Stomach (tissue), 8 donors: ENCODE measurements at regions not wholly inside any gene's neighbourhood (a gene's known extent, or its start where the extent isn't known, plus 50 kb on each side); places are given as distances from the start of the nearest gene placed in this dataset.

ENCODE experiments used
- DNase-seq, 2 donors: peaks; one replicate each; pipeline versions ENCODE4 v3.0.0 to v3.0.0-alpha.2; 2013 to 2019
- H3K27ac ChIP-seq, 5 donors: fragments of 200-600 bp in 4 of 5; sonication (generic) in 4 of 5; one replicate each; pipeline ENCODE4 v1.5.1; 2013 to 2019; ENCODE audit warnings: mild to moderate bottlenecking in 1 of 5, moderate library complexity in 1 of 5
- H3K27me3 ChIP-seq, 3 donors: fragments of 200-600 bp; sonication (generic); one replicate each; pipeline ENCODE4 v1.5.1; 2017 to 2019; ENCODE audit warnings: mixed run types in 1 of 3
- H3K36me3 ChIP-seq, 4 donors: fragments of 200-600 bp; sonication (generic); 1 replicate in 3 of 4; 2 replicates in 1 of 4; pipeline ENCODE4 v1.5.1; 2016 to 2019
- H3K4me1 ChIP-seq, 4 donors: fragments of 200-600 bp; sonication (generic); one replicate each; pipeline ENCODE4 v1.5.1; 2016 to 2019
- H3K4me3 ChIP-seq, 4 donors: fragments of 200-600 bp; sonication (generic) in 3 of 4; one replicate each; pipeline ENCODE4 v1.5.1; 2016 to 2019; ENCODE audit warnings: mild to moderate bottlenecking in 1 of 4
- H3K9me3 ChIP-seq, 4 donors: fragments of 200-600 bp; sonication (generic); one replicate each; pipeline ENCODE4 v1.5.1; 2016 to 2019
- EP300 ChIP-seq: sonication (generic); formaldehyde crosslinking; IDR thresholded peaks from one replicate; pipeline ENCODE4 v1.6.1; 2017; ENCODE audit warnings: antibody characterized with exemption
- POLR2A ChIP-seq, 4 donors: fragments of 450-650 bp; IDR thresholded peaks; one replicate each; pipeline ENCODE4 v1.6.1; 2016; ENCODE audit warnings: antibody characterized with exemption in 4 of 4, control low read depth in 2 of 4, mild to moderate bottlenecking in 1 of 4, moderate library complexity in 1 of 4
- POLR2AphosphoS5 ChIP-seq, 3 donors: sonication (generic); formaldehyde crosslinking; IDR thresholded peaks; one replicate each; pipeline ENCODE4 v1.6.1; 2016; ENCODE audit warnings: antibody characterized with exemption in 3 of 3
- WGBS, 5 donors: extraction: QIAGEN DNeasy Blood & Tissue Kit in 3 of 5; methylation state at CpG; one replicate each; pipeline versions ENCODE4 v1.1.5 to v1.1.7; 2013 to 2018; 5-methylcytosine and 5-hydroxymethylcytosine counted together
- intact Hi-C: fragments of 100-400 bp; cut with DNase I; formaldehyde crosslinking; loops from one replicate; pipeline ENCODE4 v1.15.1; 2023; ENCODE audit warnings: low total_unique reads
- TF ChIP-seq, protein P1 (sequence below), 7 experiments: fragments of 450-650 bp in 4 of 7; fragments of 200-600 bp in 3 of 7; sonication (generic) in 3 of 7; IDR thresholded peaks; one replicate each; pipeline ENCODE4 v1.5.1; 2016 to 2019; ENCODE audit warnings: antibody characterized with exemption in 7 of 7, control low read depth in 2 of 7, mild to moderate bottlenecking in 1 of 7
- donor health status: healthy with polysubstance abuse.
- donor health status: Bipolar disorder and iron deficiency.
- donor health status: healthy.

DNA sequence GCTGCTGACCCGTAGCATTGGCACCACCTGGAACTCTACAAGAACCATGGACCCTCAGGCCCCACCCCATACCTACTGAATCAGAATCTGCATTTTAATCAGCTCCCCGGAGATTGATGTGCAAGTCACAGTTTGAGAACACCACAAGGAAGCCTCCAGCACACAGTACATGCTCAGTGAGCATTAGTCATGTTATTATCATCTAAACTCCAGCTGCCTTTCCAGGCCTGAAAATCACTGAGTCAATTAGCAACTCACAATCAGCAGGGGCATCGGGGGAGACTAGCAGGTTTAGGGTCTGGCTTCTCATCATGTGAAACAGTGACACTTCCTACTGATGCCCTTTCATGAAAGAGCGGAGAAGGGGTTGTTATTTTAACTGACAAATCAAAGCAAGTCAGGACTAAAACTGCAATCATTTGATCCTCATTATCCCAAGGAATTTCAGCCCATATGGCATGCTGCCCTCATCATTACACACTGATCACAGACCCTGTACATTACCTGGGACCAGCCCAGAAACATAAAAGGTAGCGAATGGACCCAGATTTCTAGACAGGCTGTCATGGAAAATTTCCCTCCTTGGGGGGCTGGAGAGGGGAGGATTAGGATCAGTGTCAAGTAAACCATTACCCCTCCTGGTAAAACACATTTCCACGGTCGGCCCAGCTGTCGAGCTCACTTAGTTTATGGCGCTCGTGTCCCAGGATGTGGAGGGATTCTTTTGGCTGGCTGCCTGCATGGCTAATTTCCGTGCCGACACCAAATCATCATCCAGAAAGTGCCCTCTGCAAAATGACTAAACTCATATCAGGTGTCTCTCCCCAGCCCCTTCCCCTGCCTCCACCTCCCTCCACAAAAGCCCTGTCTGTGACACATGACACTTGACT is 122.8 kb downstream of the PRLHR start:
- Histone ChIP-seq H3K27me3 (peaks cover 0 to 50% (median 0%) of the 10 kb centered on the region in 3 donors), H3K27ac (no peak overlapping the region), H3K9me3 (peaks cover 0 to 9% (median 7%) of the 10 kb centered on the region in 4 donors), H3K36me3 (no peaks in the 10 kb centered on the region), H3K4me3 (no peak overlapping the region), H3K4me1 (no peaks in the 10 kb centered on the region)
- TF ChIP-seq EP300 (no peak), POLR2AphosphoS5 (IDR thresholded peaks at IDR 0.05) (no peak), POLR2A (IDR thresholded peaks at IDR 0.05) (no peak)
- TF ChIP-seq, protein P1, sequence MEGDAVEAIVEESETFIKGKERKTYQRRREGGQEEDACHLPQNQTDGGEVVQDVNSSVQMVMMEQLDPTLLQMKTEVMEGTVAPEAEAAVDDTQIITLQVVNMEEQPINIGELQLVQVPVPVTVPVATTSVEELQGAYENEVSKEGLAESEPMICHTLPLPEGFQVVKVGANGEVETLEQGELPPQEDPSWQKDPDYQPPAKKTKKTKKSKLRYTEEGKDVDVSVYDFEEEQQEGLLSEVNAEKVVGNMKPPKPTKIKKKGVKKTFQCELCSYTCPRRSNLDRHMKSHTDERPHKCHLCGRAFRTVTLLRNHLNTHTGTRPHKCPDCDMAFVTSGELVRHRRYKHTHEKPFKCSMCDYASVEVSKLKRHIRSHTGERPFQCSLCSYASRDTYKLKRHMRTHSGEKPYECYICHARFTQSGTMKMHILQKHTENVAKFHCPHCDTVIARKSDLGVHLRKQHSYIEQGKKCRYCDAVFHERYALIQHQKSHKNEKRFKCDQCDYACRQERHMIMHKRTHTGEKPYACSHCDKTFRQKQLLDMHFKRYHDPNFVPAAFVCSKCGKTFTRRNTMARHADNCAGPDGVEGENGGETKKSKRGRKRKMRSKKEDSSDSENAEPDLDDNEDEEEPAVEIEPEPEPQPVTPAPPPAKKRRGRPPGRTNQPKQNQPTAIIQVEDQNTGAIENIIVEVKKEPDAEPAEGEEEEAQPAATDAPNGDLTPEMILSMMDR (IDR thresholded peaks at IDR 0.05) = no peak
- 44 to 78% (median 74%) methylated on average over 12 of the region's 12 CpGs for WGBS, 5 donors
- DNase-seq = no peak
- intact Hi-C loops = no loop called here

DNA sequence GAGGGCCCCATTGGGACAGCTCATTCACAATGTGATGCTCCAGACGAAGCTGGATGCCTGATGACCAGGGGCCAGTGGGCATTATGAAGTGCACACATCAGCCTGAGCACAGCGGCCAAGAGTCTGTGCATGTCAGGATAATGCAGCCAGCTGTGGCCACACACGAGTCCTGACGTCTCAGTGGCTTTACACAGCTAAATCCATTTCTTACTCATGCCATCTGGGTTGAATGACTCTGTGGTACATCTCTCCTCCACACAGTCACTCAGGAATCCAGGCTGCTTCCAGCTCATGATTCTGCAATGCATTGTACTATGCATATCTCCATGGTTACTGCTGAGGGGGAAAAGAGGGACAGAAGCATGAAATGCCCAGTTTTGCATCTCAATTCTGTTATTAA is 123.6 kb downstream of the PRLHR start:
- intact Hi-C loops = no loop called here
- no peak overlapping the region for H3K27ac ChIP-seq
- no peaks in the 10 kb centered on the region for H3K4me1 ChIP-seq
- DNase-seq = no peak
- H3K4me3 ChIP-seq = no peak overlapping the region
- H3K36me3 ChIP-seq = no peaks in the 10 kb centered on the region
- peaks cover 0 to 58% (median 0%) of the 10 kb centered on the region in 3 donors for H3K27me3 ChIP-seq
- 74 to 84% (median 79%) methylated on average over 3 to 4 of the region's 4 CpGs for WGBS, 5 donors
- TF ChIP-seq POLR2AphosphoS5 (IDR thresholded peaks at IDR 0.05) (no peak), EP300 (no peak), POLR2A (IDR thresholded peaks at IDR 0.05) (no peak)
- TF ChIP-seq, protein P1 (IDR thresholded peaks at IDR 0.05) = no peak
- peaks cover 0 to 9% (median 7%) of the 10 kb centered on the region in 4 donors for H3K9me3 ChIP-seq

DNA sequence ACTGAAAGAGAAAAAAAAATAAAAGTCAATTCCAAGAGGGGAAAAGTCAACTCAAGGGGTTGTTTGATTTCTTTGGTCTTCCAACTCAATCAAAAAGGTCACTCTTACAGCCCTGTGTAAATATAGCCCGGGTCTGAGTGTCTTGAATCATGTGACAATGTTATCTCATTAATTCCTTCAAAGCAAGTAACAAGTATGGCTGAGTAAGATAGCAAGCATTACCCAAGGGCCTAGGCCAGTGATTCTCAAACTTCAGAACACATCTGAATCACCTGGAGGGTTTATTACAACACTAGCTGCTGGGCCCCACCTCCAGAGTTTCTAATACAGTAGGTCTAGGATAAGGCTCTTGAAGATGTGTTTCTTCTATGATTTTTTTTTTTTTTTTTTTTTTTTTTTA is 125.0 kb downstream of the PRLHR start:
- H3K27ac ChIP-seq = no peak overlapping the region
- no peak overlapping the region for H3K4me3 ChIP-seq
- H3K4me1 ChIP-seq = no peaks in the 10 kb centered on the region
- H3K36me3 ChIP-seq = no peaks in the 10 kb centered on the region
- H3K27me3 ChIP-seq = peaks cover 0 to 70% (median 0%) of the 10 kb centered on the region in 3 donors
- TF ChIP-seq POLR2A (IDR thresholded peaks at IDR 0.05) = no peak
- no peak for TF ChIP-seq POLR2AphosphoS5 (IDR thresholded peaks at IDR 0.05)
- TF ChIP-seq, protein P1 (IDR thresholded peaks at IDR 0.05) = no peak
- TF ChIP-seq EP300 = no peak
- intact Hi-C loops = no loop called here
- peaks cover 0 to 9% (median 7%) of the 10 kb centered on the region in 4 donors for H3K9me3 ChIP-seq
- DNase-seq = no peak
- 5 to 14% (median 13%) methylated on average over 1 of the region's 1 CpG for WGBS, 5 donors

DNA sequence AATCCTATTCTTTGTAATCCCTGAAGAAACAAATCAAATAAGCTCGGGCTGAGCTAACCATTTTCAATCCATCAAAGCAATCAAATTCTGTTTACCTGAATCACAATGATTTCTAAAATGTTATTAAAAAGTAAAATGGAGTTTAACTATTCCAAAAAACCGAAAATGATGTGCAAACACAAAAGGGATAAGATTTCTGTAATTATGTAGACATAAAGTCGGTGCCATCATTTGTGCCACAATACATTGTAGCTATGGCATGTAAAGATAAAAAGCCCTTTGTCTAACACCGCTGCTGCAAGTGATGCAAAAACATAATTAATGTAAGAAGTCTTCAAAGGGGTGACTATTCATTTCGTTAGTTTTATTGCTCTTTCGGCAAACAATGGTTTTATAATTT is 125.1 kb upstream of the FAM204A start:
- peaks cover 0 to 8% (median 5%) of the 10 kb centered on the region in 4 donors for H3K9me3 ChIP-seq
- no peak overlapping the region for H3K4me3 ChIP-seq
- no peak for DNase-seq
- TF ChIP-seq POLR2A (IDR thresholded peaks at IDR 0.05) = no peak
- no peak for TF ChIP-seq EP300
- TF ChIP-seq POLR2AphosphoS5 (IDR thresholded peaks at IDR 0.05) = no peak
- TF ChIP-seq, protein P1 (IDR thresholded peaks at IDR 0.05) = no peak
- H3K27ac ChIP-seq = no peak overlapping the region
- no peaks in the 10 kb centered on the region for H3K4me1 ChIP-seq
- H3K36me3 ChIP-seq = no peaks in the 10 kb centered on the region
- 44 to 56% (median 53%) methylated on average over 6 of the region's 6 CpGs for WGBS, 5 donors
- peaks cover 0 to 66% (median 0%) of the 10 kb centered on the region in 3 donors for H3K27me3 ChIP-seq
- intact Hi-C loops = no loop called here
